ENCODE measurements at regions not wholly inside any gene's neighbourhood (a gene's known extent, or its start where the extent isn't known, plus 50 kb on each side); places are given as distances from the start of the nearest gene placed in this dataset.

DNA sequence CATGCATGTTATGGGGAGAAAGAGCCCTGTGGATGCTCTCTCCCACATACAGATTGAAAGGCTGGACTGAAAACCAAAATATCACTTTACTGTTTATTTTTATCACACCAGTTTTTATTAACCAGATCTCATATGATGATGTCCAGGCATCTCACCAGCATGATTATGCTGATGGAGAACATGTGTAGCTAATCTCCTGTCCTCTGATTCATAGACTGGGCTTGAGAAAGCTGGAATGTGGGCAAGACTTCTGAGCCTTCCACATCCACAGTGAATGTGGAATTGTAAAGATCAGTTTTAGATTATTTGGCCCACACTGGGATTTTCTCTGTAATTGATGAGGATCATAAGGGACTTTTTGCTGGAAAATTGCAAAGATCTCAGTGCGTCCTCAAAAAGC is 137.9 kb downstream of the ICOS start:
- H3K36me3 Mint-ChIP-seq (ENCODE audit: low read depth), result no peaks in the 10 kb centered on the region
- DNase-seq (ENCODE audit: low spot score) (no peak), ATAC-seq (no peak)

More for the DNA sequence above, 137.9 kb downstream of the ICOS start:
- H3F3A ChIP-seq (replicated peaks; ENCODE audit: low read depth), result no peaks in the 10 kb centered on the region
- no peak overlapping the region for H2AFZ ChIP-seq
- no peak overlapping the region for H3K4me3 ChIP-seq
- no peaks in the 10 kb centered on the region for H4K20me1 ChIP-seq (replicated peaks; ENCODE audit: insufficient read depth)
- H3K4me1 ChIP-seq (ENCODE audit: insufficient read depth), result no peaks in the 10 kb centered on the region
- no peaks in the 10 kb centered on the region for H3K36me3 ChIP-seq (ENCODE audit: insufficient read depth)
- Mint-ChIP-seq H3K4me3 (no peak overlapping the region), H3K4me1 (no peaks in the 10 kb centered on the region; the same call in 2 of the 3 replicates), H3K9me3 (no peaks in the 10 kb centered on the region), H3K27me3 (ENCODE audit: insufficient read depth, low read depth, poor library complexity) (peaks cover 2% of the 10 kb centered on the region), H3K27ac (no peak overlapping the region)
- no peak overlapping the region for H3K27ac ChIP-seq (ENCODE audit: low read depth)
- no peaks in the 10 kb centered on the region for H3K9me2 ChIP-seq (ENCODE audit: insufficient read depth)
- no peaks in the 10 kb centered on the region for H3K27me3 ChIP-seq (ENCODE audit: insufficient read depth)
- no peak overlapping the region for H3K4me2 ChIP-seq
- H3K79me2 ChIP-seq (replicated peaks; ENCODE audit: insufficient read depth), result no peaks in the 10 kb centered on the region
- TF ChIP-seq CREB1 (CRISPR knock-in tag; IDR thresholded peaks at IDR 0.05; ENCODE audit: low read depth), result no peak
- no peak for TF ChIP-seq ZNF114 (CRISPR knock-in tag; IDR thresholded peaks at IDR 0.05)
- TF ChIP-seq POLR2AphosphoS5 (IDR thresholded peaks at IDR 0.05; ENCODE audit: low read depth), result no peak
- TF ChIP-seq, protein P1, sequence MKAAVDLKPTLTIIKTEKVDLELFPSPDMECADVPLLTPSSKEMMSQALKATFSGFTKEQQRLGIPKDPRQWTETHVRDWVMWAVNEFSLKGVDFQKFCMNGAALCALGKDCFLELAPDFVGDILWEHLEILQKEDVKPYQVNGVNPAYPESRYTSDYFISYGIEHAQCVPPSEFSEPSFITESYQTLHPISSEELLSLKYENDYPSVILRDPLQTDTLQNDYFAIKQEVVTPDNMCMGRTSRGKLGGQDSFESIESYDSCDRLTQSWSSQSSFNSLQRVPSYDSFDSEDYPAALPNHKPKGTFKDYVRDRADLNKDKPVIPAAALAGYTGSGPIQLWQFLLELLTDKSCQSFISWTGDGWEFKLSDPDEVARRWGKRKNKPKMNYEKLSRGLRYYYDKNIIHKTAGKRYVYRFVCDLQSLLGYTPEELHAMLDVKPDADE (IDR thresholded peaks at IDR 0.05), result no peak
- no peak for TF ChIP-seq EZH2 (IDR thresholded peaks at IDR 0.05; ENCODE audit: low read depth, unreplicated experiment)
- TF ChIP-seq ZNF331 (CRISPR knock-in tag; IDR thresholded peaks at IDR 0.05; ENCODE audit: low read depth), result no peak
- no peak for TF ChIP-seq EZH2phosphoT487 (IDR thresholded peaks at IDR 0.05; ENCODE audit: unreplicated experiment)
- no peak for TF ChIP-seq NANOG (IDR thresholded peaks at IDR 0.05; ENCODE audit: borderline replicate concordance)
- TF ChIP-seq, protein P2, sequence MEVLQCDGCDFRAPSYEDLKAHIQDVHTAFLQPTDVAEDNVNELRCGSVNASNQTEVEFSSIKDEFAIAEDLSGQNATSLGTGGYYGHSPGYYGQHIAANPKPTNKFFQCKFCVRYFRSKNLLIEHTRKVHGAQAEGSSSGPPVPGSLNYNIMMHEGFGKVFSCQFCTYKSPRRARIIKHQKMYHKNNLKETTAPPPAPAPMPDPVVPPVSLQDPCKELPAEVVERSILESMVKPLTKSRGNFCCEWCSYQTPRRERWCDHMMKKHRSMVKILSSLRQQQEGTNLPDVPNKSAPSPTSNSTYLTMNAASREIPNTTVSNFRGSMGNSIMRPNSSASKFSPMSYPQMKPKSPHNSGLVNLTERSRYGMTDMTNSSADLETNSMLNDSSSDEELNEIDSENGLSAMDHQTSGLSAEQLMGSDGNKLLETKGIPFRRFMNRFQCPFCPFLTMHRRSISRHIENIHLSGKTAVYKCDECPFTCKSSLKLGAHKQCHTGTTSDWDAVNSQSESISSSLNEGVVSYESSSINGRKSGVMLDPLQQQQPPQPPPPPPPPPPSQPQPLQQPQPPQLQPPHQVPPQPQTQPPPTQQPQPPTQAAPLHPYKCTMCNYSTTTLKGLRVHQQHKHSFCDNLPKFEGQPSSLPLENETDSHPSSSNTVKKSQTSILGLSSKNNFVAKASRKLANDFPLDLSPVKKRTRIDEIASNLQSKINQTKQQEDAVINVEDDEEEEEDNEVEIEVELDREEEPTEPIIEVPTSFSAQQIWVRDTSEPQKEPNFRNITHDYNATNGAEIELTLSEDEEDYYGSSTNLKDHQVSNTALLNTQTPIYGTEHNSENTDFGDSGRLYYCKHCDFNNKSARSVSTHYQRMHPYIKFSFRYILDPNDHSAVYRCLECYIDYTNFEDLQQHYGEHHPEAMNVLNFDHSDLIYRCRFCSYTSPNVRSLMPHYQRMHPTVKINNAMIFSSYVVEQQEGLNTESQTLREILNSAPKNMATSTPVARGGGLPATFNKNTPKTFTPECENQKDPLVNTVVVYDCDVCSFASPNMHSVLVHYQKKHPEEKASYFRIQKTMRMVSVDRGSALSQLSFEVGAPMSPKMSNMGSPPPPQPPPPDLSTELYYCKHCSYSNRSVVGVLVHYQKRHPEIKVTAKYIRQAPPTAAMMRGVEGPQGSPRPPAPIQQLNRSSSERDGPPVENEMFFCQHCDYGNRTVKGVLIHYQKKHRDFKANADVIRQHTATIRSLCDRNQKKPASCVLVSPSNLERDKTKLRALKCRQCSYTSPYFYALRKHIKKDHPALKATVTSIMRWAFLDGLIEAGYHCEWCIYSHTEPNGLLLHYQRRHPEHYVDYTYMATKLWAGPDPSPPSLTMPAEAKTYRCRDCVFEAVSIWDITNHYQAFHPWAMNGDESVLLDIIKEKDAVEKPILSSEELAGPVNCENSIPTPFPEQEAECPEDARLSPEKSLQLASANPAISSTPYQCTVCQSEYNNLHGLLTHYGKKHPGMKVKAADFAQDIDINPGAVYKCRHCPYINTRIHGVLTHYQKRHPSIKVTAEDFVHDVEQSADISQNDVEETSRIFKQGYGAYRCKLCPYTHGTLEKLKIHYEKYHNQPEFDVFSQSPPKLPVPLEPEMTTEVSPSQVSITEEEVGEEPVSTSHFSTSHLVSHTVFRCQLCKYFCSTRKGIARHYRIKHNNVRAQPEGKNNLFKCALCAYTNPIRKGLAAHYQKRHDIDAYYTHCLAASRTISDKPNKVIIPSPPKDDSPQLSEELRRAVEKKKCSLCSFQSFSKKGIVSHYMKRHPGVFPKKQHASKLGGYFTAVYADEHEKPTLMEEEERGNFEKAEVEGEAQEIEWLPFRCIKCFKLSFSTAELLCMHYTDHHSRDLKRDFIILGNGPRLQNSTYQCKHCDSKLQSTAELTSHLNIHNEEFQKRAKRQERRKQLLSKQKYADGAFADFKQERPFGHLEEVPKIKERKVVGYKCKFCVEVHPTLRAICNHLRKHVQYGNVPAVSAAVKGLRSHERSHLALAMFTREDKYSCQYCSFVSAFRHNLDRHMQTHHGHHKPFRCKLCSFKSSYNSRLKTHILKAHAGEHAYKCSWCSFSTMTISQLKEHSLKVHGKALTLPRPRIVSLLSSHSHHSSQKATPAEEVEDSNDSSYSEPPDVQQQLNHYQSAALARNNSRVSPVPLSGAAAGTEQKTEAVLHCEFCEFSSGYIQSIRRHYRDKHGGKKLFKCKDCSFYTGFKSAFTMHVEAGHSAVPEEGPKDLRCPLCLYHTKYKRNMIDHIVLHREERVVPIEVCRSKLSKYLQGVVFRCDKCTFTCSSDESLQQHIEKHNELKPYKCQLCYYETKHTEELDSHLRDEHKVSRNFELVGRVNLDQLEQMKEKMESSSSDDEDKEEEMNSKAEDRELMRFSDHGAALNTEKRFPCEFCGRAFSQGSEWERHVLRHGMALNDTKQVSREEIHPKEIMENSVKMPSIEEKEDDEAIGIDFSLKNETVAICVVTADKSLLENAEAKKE (CRISPR knock-in tag; IDR thresholded peaks at IDR 0.05), result no peak
- no peak for TF ChIP-seq REST (IDR thresholded peaks at IDR 0.05; ENCODE audit: unreplicated experiment)
- TF ChIP-seq STAT1 (IDR thresholded peaks at IDR 0.05; ENCODE audit: unreplicated experiment), result no peak
- TF ChIP-seq CTCF (conservative IDR thresholded peaks at IDR 0.05; ENCODE audit: low read depth in 2 of 2), result no peak
- no peak for TF ChIP-seq JUNB (IDR thresholded peaks at IDR 0.05; ENCODE audit: unreplicated experiment)

Data from GM23338 (cell line).